ENCODE measurements at regions not wholly inside any gene's neighbourhood (a gene's known extent, or its start where the extent isn't known, plus 50 kb on each side); places are given as distances from the start of the nearest gene placed in this dataset.
A peak's percentile ranks its signal among the peaks of the same experiment; 100 is the strongest.
"Not testable (repeated sequence)": the region's sequence is repeated elsewhere in the genome, so short reads cannot be mapped to it uniquely, and the experiment has no call there.

DNA sequence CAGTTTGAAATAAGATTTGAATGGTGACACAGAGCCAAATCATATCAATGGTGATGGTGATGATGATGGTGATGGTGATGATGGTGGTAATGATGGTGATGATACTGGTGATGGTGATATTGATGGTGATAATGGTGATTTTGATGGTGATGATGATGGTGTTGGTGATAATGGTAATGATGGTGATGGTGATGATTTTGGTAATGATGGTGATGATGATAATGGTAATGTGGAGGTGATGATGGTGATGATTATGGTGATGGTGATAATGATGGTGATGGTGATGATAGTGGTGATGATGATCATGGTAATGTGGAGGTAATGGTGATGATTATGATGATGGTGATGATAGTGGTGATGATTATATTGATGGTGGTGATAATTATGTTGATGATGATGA is 311.9 kb upstream of the SFSWAP start:
- no peak for DNase-seq

DNA sequence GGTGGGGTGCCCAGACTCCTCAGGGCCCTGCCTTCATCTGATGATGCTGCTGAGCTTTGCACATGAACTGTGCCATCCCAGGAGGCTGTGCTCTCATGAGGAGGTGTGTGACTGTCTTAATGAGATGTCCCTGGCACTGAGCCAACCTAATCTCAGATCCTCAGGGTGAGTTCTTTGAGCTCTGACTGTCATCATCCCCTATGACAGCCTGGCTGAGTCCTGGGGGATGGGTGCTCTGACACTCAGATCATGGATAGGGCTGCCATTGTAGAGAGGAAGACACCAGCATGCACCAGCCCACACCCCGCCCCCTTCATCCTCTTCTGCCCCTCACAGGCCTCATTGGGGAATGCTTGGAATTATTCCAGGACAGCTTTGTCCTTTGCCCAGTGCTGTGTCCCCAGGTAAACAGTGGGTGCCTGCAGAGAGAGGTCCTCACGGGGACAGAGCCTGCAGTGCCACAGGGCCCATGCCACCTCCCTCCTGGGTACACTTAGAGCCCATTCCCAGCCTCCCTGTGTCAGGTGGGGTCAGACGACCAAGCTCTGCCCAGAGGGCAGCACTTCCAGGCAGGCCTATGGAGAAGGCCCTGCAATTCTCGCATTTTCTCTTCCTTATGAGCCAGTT is 310.1 kb upstream of the SFSWAP start:
- DNase-seq, result not testable (repeated sequence)

DNA sequence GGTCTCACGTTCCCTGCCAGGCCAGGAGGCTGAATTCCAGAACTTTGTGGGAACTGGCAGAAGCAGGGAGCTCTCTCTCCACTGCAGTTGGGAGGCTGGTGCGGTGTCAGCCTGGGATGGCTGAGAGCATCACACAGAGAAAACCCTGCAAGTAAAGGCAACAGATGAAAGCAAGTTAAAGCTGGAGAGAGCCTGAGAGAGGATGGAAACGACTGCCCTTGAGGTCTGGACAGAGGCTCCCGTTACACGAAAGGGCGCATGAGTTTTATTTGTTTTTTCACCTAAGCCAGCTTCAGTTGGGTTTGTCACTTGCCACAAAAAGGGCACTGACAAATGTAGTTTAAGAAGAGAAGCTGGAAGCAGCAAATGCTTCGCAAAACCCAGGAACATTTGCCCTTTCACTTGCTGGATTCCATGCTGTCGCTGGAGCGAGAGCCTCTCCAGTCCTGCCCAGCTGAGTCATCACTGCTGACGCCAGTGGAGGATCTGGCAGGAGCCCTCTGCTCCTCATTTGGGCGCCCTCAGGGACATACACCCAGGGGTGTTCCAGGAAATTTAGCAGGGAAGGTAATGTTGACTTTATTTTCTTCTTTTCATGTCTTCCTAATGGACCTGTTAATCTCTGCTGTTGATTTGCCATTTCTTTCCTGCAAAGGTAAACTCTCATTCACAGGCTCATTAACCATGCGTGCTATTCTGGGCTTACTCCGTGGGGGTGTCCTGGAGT is 308.8 kb upstream of the SFSWAP start:
- DNase-seq, result not testable (repeated sequence)

DNA sequence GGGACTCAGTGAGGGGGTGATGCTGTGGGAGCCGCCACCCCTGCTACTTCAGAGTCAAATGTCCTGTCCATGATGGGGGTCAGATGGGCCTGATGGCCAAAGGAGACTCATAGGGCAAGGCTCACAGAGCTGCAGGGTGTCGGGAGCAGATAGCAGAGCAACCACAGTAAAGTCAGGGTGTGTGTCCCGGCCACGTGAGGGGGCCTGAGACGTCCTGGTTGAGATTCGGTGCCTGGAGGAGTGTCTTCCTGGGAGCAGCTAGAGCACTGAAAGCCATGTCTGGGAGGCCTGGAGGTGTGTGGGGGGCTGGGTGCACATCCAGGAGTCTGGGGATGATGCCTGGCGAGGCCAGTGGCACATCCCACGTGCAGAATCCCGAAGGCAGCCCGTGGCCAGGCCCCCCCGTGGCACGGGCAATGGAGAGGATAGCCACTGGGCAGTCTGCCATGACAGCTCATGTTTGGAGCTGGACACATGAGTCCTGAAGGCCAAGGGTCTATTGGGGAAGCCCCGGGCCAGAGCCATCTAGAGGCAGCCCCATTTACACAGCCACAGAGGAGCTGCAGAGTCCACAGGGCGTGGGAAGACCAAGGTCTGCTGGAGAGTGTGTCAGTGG is 308.0 kb upstream of the SFSWAP start:
- DNase-seq, result no peak

DNA sequence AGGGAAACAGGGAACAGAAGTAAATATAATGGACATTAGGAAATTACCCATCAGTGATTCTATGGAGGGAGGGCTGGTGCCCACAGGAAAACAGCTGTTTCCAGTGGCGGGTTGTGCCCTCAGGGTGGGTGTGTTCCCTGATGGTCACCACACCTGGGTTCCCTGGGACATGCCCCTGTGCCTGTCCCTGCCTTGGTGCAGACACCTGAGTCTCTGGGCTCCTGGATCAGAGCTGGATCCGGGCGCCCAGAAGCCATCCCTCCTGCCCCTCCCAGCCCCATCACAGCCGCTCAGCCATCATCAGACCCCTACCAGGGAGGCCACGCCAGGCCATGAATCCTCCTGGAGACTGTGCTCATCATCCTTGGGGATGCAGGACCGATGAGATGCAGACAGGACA is 307.2 kb upstream of the SFSWAP start:
- DNase-seq, result no peak

DNA sequence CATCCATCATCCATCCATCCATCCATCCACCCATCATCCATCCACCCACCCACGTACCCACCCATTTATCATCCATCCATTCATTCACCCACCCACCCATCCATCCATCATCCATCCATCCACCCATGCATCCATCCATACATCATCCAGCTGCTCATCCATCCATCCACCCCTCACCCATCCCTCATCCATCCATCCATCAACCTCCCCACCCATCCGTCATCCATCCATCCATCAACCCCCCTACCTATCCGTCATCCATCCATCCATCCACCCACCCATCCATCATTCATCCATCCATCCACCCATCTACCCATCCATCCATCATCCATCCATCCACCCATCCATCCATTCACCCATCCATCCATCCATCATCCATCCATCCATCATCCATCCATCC is 306.2 kb upstream of the SFSWAP start:
- DNase-seq, result no peak

DNA sequence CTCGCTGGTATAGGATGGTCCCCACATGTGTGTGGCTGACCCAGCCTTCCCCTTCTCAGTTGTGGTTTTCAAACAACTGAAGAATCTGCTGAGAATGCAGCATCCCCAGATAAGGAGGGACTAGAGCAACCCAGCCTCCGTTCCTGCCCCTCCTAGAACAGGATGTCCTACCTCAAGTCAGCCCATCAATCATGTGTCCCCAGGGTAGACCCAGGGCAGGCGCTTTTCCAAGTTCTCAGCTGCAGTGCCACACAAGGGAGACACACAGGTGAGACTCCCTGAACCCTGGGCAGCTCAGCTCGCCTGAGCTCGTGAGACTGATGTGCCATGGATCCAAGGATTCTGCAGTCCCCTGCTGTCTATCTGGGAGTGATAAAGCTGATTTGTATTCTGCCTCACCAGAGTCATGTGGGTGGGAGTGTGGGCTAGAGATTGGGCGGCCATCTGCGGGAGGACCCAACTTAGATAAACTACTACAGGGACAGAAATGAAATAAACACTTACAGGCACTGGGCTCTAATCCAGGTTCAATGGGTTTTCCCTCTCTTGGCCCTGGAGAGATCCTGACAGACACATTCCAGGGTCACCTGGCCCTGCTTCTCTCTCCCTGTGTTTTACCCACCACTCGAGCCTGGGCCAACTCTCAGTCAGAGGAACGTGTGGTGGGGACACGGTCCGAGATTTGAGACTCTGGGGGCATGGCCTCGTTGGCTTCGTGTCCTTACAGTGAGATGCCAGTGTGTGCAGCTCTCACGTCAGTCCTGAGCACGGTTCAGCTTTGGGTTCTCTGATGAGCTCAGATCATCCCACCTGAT is 303.5 kb upstream of the SFSWAP start:
- no peak for DNase-seq

DNA sequence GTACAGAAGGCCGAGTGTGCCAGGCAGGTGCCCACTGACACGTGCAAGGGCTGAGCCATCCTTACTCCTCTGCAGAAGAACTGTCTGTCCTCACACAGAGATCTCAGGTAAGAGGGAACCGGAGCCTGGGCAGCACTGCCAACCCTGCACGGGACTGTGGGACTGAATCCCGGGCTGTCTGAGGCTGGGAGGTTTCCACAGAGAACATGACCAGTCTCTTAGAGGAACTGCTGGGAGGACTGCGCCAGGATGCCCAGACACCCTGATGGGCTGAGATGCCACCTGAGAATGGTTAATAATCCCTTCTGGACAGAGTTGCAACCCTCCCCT is 302.9 kb upstream of the SFSWAP start:
- no peak for DNase-seq

DNA sequence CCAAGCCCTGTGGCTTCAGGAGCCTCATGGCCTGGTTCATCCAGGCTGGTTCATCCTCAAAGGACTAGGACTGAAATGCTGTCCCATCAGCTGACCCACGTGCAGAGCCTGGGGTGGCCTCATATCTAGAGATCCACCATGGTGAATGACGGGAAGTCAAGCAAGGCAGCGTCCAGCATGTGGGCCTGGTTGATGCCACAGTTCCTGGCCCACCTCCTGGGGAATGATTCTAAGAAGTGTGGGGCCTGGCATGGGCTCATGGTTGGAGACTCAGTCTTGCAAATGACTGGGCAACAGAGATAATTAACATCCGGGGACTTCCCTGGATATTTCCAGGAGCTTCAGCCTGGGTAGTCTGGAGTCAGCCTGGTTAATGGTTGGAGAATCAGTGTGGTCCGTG is 302.4 kb upstream of the SFSWAP start:
- DNase-seq, result no peak

DNA sequence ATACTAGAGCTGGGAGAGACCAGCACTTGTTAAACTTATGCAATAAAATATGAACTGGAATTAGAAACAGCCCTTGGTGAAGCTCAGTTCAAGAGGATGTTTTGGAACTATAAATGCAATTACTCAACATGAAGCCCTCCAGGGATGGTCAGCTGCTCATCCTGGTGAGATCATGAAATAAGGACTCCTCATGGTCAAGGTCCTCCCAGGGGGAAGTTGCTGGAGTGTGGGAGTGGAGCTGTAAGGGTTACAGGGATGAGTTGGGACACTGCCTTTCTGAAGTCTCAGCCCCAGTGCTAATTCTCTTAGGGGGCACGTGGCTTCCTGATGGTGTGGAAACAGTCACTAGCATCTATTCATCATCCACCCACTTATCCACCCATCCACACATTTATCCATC is 301.7 kb upstream of the SFSWAP start:
- no peak for DNase-seq

DNA sequence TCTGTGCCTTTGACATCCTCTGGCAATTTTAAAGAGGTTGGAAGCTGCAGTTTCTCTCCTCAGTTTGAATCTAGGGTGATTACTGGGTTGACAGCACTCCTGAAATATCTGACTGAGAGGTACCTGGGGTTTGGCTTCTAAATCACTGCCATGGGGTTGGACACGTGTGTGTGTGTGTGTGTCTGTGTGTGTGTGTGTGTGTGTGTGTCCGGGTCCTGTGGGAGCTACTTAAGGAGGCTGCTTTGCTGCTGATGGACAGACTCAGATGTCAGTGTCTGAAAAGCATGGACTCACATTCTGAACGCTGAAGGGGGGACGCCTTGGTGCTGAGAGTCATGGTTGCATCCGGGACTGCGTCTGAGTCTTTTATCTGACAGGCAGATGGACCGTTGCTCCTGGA is 299.1 kb upstream of the SFSWAP start:
- not testable (repeated sequence) for DNase-seq

DNA sequence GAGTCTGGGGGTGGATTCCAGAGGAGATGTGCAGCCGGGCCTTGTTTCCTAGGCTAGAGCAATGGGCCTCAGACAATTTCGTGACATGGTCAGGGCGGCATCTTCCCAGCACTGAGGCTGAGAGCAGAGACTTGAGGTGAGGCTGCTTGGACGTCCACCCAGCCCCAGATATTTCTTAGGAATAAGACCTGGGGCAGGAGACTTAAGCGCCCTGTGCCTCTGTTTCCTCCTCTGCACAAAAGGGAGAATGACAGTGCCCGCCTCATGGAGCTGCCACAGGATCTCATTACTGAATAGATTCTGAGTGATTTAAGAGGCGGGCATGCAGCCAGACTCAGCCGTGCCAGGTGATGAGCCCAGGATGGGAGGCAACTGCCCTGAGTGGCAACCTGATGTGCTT is 297.9 kb upstream of the SFSWAP start:
- peak; percentile 4 for DNase-seq

DNA sequence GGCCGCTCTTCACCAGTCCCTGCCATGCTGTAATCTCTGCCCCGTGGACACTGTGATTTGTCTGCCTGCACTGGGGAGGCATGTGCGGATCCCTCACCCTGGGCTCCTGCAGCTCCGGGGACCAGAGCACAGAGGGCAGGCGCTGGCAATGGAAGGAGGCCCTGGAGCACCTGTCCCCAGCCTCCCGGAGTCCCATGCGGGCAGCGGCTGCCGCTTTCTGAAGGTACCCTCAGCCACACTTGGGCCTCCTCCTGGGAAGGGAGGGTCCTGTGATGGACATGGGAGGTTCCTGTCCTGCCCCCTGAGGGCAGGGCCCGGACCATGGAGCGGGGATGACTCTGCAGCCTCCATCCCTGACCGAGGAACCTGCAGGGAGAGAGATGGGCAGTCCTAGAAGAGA is 297.4 kb upstream of the SFSWAP start:
- no peak for DNase-seq

DNA sequence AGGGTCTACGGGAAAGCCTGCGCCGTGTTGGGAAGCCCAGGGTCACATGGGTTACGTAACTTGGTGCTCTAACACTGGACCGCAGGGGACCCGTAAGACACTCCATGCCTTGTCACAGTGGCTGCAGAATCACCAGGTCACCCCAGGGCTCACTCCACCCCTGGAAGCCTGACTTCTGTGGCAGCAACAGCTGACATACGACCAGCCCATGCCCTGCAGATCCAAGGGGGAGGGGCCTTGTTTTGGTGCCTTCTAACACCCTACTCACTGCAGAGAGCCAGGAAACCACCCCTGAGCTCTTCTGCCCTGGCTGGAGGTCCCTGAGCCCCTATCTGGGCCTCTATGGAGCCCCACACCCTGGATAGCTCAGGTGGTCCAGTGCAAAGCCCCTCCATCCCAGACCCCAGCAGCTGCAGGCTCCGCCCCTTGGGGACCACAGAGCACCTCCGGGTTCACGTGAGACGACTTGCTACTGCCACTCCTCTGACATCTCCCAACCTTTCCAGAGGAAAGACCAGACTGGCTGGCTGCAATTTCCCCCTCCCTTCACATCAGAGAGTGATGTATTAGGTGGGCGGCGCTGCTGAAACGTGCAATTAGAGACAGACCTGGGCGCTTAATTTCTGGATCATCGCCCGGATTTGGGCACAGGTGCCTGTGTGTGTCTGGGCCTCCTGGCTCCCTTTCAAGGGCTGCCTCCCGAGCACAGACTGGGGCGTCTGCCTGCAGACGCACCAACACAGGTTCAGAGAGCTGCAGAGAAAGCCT is 296.6 kb upstream of the SFSWAP start:
- DNase-seq, result not testable (repeated sequence)

DNA sequence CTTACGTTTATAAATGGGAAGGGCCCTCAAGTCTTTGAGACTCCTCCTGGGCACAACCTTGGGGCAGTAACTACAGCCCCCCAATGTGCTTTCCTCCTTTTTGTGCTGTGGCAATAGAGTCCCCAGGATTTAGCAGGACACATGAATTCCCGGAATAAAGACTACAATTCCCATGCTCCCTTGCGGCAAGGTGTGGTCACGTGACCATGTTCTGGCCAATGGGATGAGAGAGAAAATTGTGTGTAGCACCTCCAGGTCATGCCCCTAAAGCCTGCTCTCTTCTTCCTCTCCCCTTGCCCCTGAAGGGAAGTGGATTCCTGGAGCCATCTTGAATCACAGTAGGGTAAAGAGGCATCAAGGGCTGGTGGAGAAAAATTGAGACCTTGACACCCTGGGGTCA is 295.1 kb upstream of the SFSWAP start:
- DNase-seq, result no peak

DNA sequence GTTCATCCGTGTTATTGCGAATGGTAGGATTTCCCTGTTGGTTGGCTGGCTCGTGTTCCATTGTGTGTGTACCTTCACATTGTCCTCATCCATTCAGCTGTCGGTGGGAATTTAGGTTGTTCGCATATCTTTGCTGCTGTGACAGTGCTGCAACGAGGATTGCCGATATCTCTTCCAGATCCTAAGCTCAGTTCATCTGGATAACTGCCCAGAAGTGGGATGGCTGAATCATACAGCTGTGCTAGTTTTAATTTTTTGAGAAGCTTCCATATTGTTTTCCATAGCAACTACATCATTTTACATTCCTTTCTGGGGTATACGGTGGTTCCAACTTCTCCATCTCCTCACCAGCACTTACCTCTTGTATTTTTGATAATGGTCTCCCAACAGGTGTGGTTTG is 292.8 kb upstream of the SFSWAP start:
- no peak for DNase-seq

DNA sequence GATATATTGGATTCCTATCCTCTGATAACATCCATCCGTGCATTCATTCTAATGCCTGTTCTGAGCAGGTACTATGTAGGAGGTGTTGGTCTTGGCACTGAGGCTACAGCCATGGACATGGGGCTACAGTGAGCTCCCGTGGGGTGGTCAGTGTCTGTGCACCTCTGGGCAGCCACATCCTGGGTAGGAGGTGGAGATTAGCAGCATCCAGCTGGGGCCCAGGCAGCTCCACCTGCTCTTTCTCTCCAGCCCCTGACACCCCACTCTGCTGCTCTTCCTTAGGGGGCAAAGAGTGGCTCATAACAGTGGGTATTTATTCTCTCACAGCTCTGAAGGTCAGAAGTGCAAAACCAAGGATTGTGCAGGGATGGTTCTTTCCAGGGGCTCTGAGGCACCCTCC is 292.0 kb upstream of the SFSWAP start:
- DNase-seq, result no peak

DNA sequence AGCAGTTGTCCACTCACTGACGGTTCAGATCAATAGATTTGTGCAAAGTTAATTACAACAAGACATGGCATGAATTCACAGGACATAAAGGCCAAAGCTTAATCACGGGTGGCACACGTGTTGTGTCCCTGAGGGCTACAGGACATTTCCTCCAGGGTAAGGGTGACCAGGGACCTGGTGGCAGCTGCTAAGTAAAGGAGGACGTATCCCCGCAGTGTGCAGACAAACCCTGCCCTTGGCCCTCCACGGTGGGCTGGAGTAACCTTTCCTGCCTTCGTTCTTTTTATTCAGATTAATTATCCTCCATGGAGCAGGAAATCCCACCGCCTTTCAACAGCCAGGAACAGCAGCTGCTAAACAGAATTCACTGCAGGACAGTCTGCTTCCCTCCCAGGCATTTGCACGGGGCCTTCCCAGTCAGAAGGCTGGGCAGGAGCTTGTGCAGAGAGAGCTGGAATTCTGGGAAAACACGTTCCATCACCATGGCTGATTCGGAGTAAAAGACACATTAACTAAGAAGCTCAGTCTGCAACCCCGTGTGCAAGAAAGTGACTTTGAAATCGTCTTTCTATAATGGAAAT is 289.9 kb upstream of the SFSWAP start:
- DNase-seq, result no peak

DNA sequence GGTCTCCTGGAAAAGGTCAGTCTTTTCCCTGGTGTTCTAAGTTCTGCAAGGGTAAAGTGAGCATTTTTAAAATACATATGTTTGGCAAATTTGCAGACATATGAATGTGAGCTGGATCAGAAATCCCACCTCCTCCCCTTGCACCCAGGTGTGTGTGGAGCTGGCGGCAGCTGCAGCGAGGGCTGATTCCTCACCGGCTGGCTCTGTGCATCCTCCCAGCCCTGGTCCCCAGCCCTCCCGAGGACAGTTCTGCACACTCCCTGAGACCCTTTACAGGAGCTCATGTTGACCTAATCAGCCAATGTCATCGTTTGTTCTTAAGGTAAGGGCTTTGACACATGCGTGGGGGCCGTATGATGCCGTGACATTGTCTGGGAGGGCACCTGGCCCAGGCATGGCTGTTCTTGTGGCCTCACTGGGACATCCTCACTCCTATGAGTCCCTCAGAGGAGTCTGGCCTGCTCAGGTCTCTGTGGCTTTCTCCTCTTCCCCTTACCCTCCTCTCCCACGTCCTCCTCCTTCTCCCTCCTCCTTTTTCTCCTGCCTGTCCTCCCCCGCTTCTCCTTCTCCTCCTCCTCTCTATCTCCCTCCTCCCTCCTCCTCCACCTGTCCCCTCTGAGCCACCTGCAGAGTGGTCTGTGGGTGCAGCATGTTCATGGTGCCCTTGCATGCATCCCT is 289.2 kb upstream of the SFSWAP start:
- DNase-seq, result no peak

DNA sequence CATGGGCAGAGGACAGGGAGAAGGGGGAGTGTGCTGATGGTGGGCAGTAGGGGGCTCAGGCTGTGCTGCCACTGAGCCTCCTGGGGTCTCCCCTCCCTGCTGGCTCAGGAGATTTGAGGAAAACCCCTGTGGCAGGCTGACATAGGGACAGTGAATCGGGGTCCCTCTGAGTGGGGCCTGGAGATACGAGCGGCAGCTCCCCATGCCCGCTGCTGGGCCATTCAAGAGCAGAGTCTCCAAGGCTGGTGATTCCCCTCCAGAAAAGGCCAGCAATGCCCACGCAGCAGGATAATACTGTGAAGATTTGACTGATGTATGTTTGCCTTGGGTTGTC is 288.7 kb upstream of the SFSWAP start:
- no peak for DNase-seq

DNA sequence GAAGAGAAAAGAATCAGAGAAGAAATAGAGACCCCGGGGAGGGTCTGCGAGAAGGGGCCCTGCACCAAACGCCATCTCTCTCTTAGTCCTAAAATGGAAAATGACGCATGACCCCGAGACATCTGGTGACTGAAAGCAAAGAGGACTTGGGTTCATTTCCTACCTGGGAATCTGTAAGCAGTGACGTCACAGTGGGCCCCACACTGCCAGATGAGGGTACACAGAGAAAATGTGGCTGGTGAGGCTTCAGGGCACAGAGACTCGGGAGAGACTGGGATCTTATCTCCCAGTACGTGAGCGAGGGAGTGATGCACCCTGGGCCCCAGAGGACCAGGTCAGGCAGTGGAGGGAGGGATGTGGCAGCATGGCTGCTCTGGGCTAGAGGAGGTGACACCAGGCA is 288.1 kb upstream of the SFSWAP start:
- DNase-seq, result no peak

DNA sequence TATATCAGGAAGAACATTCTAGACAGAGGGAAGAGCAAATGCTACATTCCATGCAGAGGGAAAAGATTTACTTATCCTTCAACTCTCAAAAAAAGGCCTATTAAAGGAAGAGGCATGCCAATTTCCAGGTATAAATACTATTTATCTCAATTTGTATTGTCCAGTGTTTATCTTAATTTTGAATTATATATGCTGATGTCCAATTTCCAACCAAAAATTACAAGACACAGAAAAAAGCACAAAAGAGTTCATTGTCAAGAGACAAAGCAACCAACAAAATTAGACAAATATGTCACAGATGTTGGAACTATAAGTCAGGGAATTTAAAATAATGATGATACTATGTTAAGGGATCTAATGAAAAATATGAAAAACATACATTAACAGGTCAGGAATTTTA is 286.6 kb upstream of the SFSWAP start:
- no peak for DNase-seq
